ENCODE measurements at regions not wholly inside any gene's neighbourhood (a gene's known extent, or its start where the extent isn't known, plus 50 kb on each side); places are given as distances from the start of the nearest gene placed in this dataset.

- H3K36me3 ChIP-seq (replicated peaks; ENCODE audit: insufficient read depth, low read depth) = no peaks in the 10 kb centered on the region
- H3K9me2 ChIP-seq (replicated peaks; ENCODE audit: insufficient read depth) = no peaks in the 10 kb centered on the region
- WGBS (ENCODE audit: low lambda C conversion rate, missing lambda C conversion rate) = 85% methylated on average over 3 of the region's 3 CpGs
- H3K27ac ChIP-seq = no peak overlapping the region
- no peak for TF ChIP-seq EZH2 (IDR thresholded peaks at IDR 0.05; ENCODE audit: borderline replicate concordance)
- TF ChIP-seq CTCF (IDR thresholded peaks at IDR 0.05; ENCODE audit: poor library complexity) = no peak
- TF ChIP-seq EZH2phosphoT487 (IDR thresholded peaks at IDR 0.05; ENCODE audit: low read depth, severe bottlenecking, unreplicated experiment) = no peak
- no peaks in the 10 kb centered on the region for H3K4me1 ChIP-seq (ENCODE audit: insufficient read depth)
- no peak overlapping the region for H2AFZ ChIP-seq
- H3K4me2 ChIP-seq = no peak overlapping the region
- H4K20me1 ChIP-seq (ENCODE audit: insufficient read depth, poor library complexity, severe bottlenecking) = no peaks in the 10 kb centered on the region
- no peak for DNase-seq (ENCODE audit: low spot score)
- H3K79me2 ChIP-seq = no peaks in the 10 kb centered on the region
- no peaks in the 10 kb centered on the region for H3K27me3 ChIP-seq
- H3K4me3 ChIP-seq = no peak overlapping the region
- no peaks in the 10 kb centered on the region for H3K9me3 ChIP-seq (ENCODE audit: low read depth)
Observed at GRCh38 chr18:8463791-8464190, 145.4 kb upstream of the RAB12 start.

GRCh38 chr18:8468191-8468590, 141.0 kb upstream of the RAB12 start:
- H3K79me2 ChIP-seq = no peaks in the 10 kb centered on the region
- no peaks in the 10 kb centered on the region for H3K4me1 ChIP-seq (ENCODE audit: insufficient read depth)
- H3K4me3 ChIP-seq = no peak overlapping the region
- no peaks in the 10 kb centered on the region for H3K27me3 ChIP-seq
- no peaks in the 10 kb centered on the region for H4K20me1 ChIP-seq (ENCODE audit: insufficient read depth, poor library complexity, severe bottlenecking)
- H3K4me2 ChIP-seq = no peak overlapping the region
- TF ChIP-seq CTCF (IDR thresholded peaks at IDR 0.05; ENCODE audit: poor library complexity) = no peak
- TF ChIP-seq EZH2 (IDR thresholded peaks at IDR 0.05; ENCODE audit: borderline replicate concordance) = no peak
- TF ChIP-seq EZH2phosphoT487 (IDR thresholded peaks at IDR 0.05; ENCODE audit: low read depth, severe bottlenecking, unreplicated experiment) = no peak
- 77% methylated on average over 8 of the region's 8 CpGs for WGBS (ENCODE audit: low lambda C conversion rate, missing lambda C conversion rate)
- H3K9me3 ChIP-seq (ENCODE audit: low read depth) = no peaks in the 10 kb centered on the region
- H3K36me3 ChIP-seq (replicated peaks; ENCODE audit: insufficient read depth, low read depth) = no peaks in the 10 kb centered on the region
- no peak for DNase-seq (ENCODE audit: low spot score)
- no peak overlapping the region for H2AFZ ChIP-seq
- no peaks in the 10 kb centered on the region for H3K9me2 ChIP-seq (replicated peaks; ENCODE audit: insufficient read depth)
- H3K27ac ChIP-seq = no peak overlapping the region

GRCh38 chr18:8468921-8469335, 140.3 kb upstream of the RAB12 start:
- Histone ChIP-seq H3K36me3 (replicated peaks; ENCODE audit: insufficient read depth, low read depth) (no peaks in the 10 kb centered on the region), H3K4me3 (no peak overlapping the region), H4K20me1 (ENCODE audit: insufficient read depth, poor library complexity, severe bottlenecking) (no peaks in the 10 kb centered on the region), H3K9me2 (replicated peaks; ENCODE audit: insufficient read depth) (no peaks in the 10 kb centered on the region), H3K79me2 (no peaks in the 10 kb centered on the region), H2AFZ (no peak overlapping the region), H3K27me3 (no peaks in the 10 kb centered on the region), H3K27ac (no peak overlapping the region), H3K9me3 (ENCODE audit: low read depth) (no peaks in the 10 kb centered on the region), H3K4me2 (no peak overlapping the region), H3K4me1 (ENCODE audit: insufficient read depth) (no peaks in the 10 kb centered on the region)
- 70% methylated on average over 9 of the region's 9 CpGs for WGBS (ENCODE audit: low lambda C conversion rate, missing lambda C conversion rate)
- DNase-seq (ENCODE audit: low spot score) = no peak
- no peak for TF ChIP-seq CTCF (IDR thresholded peaks at IDR 0.05; ENCODE audit: poor library complexity)
- TF ChIP-seq EZH2 (IDR thresholded peaks at IDR 0.05; ENCODE audit: borderline replicate concordance) = no peak
- TF ChIP-seq EZH2phosphoT487 (IDR thresholded peaks at IDR 0.05; ENCODE audit: low read depth, severe bottlenecking, unreplicated experiment) = no peak
